HG03066 (cell line): ENCODE measurements at regions not wholly inside any gene's neighbourhood (a gene's known extent, or its start where the extent isn't known, plus 50 kb on each side); places are given as distances from the start of the nearest gene placed in this dataset.
A peak's percentile ranks its signal among the peaks of the same experiment; 100 is the strongest.

Source experiments
- ATAC-seq: cut with Tn5 transposase; IDR thresholded peaks from one replicate; pipeline ENCODE4 v1.9.1; 2021; ENCODE audit warnings: low read depth; ENCODE audit not compliant: unreplicated experiment

DNA sequence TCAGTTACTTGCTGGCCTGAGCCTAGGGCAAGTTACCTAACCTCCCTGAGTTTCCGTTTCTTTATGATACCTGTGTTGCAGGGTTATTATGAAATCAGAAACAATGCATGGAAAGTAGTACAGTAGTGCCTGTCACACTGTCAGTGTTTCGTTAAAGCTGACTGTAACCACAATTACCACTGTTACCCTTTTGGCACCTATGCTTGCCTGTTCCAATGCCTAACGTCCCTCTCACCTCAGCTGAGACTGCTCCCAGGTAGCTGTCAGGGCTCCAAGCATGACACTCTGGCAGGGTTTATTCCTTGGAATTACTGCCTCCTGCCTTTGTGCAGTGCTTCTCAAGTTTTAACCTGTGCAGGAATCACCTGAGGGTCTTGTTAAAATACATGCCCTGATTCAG, 135.2 kb upstream of the RBMS1 start:
- no peak for ATAC-seq

DNA sequence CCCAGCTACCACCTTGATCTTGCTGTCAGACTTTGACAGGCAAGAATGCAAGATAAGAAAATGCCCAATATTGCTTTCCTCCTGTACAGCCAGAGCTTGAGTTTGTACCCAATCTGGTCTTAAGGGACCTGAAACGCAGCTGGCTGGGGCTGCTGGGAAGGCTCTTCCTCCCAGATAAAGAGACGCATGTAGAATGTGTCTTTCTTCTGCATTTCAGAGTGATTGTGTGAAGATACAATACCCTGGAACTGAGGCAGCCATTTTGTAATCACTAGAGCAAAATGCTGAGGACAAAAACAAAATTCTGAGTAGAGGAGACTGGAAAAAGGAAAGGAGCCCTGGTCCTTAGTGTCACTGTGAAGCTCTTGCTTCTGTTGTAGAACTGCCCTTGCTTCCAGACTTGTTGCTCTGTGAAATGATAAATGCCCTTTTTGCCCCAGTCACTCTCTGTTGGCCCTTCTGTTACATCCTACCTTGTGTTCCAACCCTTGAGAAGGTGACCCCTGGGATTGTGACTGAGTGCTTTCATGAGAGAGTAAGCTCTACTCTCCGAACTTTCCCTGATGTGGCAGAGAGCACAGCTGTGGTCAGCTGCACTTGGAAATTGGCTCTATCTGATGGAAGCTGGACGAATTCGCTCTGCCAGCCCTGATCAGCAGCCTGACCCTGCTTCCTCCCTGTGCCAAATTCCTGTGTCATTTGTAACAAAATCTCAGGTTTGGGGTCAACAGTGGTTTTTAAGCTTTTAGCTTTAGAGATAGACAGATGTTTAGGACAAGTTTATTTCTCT, 137.4 kb upstream of the RBMS1 start:
- ATAC-seq = no peak

DNA sequence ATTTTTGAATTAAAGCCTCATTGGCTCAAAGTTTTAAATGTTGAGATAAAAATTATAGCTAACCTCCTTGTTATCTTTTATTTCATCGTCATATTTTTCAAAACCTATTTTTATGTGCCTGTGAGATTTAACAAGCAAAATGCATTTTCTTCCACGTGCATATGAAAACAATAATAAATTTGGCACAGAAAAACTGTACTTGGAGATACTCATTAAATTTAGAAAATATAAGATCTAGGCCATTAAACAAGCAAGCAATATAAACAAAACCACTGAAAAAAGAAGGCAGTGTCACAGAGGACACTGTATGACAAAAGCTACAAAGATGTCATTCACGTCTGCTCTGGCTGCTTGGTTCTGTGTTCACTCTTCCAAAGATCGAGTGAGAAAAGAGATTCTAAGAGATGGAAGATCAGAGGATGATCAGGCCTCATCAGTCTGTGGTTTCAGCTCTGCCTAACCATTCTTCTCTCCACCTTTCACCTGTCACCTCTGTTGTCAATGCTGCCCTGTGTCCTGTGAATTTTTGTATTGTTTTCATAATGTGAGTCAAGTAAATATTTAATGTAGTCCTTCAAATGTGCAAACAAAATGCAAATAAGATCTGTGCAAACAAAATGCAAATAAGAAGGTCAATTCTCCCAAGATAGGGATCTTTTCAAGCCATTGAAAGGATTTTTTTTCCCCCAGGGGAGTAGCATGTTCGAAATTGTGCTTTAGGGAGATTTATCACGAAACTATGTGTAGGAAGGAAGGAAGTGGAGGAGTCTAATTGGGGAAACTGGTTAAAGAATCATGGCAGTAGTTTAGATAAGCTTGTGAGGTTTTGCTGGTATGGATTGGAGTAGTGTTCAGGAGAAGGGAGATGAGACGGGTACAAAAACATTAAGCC, 138.7 kb upstream of the RBMS1 start:
- no peak for ATAC-seq

DNA sequence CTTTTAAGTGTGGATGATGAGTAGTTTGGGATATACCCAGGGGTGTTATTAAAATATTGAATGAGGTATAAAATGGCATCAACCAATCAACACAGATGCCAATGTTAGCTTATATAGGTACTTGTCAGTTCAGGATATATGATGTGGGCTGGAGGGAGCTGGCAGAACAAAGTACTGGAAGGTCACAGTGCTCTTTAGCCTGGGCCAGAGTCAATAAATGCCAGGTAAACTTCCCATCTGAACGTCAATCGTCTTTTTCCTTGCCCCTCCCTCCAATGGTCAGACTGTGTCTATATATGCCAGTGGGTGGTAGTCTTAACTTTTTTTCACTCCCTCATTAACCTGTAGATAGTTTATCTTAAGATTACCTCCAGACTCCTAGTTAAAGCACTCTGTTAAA, 140.8 kb upstream of the RBMS1 start:
- no peak for ATAC-seq

- no peak for ATAC-seq
These were observed 141.9 kb upstream of the RBMS1 start for GRCh38 chr2:160635488-160635887.

GRCh38 chr2:160639472-160639871, 145.9 kb upstream of the RBMS1 start:
- ATAC-seq = no peak

- no peak for ATAC-seq
These were observed 153.3 kb upstream of the RBMS1 start for GRCh38 chr2:160646684-160647444.

GRCh38 chr2:160647967-160648685, 154.5 kb upstream of the RBMS1 start:
- no peak for ATAC-seq

DNA sequence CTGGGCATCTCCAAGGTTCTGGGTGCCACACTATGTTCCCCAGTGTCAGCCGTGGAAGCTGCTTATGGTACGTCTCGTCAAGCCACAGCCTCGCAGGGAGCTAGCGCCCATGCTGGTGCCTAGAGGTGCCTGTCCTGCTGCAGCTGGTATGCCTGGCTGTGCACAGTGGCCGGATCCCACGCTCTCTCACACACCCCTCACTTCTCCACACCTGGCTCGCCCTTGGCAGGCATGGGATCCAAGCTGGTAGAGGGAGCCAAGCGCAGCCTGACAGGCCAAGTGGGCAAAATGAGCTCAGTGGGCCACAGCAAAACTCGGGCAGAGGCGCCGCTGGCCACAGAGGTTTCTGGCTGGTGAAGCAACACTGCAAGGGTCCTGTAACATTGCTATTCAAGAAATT, 156.1 kb upstream of the RBMS1 start:
- no peak for ATAC-seq

GRCh38 chr2:160650196-160651118, 156.8 kb upstream of the RBMS1 start:
- ATAC-seq = no peak

- ATAC-seq = no peak
These were observed 158.0 kb upstream of the RBMS1 start for GRCh38 chr2:160651416-160652200.

GRCh38 chr2:160652236-160652635, 158.6 kb upstream of the RBMS1 start:
- ATAC-seq = no peak

DNA sequence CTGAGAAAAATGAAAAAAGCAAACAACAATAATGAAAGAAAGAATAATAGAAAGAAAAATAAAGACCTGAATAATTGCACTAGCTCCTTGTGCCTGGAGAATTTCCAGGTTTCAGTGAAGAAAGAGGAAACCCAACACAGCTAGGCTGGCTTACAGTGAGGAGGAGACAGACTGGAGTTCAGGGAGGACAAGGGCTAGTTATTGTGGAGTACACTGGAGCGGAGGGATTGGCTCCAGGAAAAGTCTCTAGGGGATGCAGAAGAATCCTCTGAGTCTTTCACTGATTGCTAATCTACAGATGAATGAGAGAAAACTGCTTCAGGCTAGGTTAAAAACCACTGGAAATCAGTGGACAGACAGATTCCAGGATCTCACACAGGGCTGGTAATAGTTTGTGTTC, 163.6 kb upstream of the RBMS1 start:
- ATAC-seq = no peak

DNA sequence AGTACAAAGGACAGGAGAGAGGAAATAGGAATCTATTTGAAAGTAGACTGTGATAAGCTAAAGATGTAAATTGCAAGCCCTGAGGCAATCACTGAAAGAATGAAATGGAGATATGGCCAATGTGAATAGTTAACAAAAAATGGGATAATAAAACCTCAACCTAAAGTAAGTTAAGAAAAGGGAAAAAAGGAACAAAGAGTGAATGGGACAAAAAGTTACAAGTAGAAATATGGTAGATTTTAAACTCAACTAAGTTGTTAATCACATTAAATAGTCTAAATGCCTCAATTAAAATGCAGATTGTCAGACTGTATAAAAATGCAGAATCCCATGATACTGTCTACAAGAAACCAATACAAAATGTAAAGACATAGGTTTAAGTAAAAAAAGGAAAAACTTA, 165.2 kb upstream of the RBMS1 start:
- no peak for ATAC-seq

GRCh38 chr2:160660741-160661140, 167.1 kb upstream of the RBMS1 start:
- no peak for ATAC-seq

GRCh38 chr2:160664603-160665140, 171.1 kb upstream of the RBMS1 start:
- no peak for ATAC-seq

- ATAC-seq = peak; percentile 89
These were observed 172.8 kb upstream of the RBMS1 start for GRCh38 chr2:160666154-160667060.
